H9 (cell line): ENCODE measurements at regions not wholly inside any gene's neighbourhood (a gene's known extent, or its start where the extent isn't known, plus 50 kb on each side); places are given as distances from the start of the nearest gene placed in this dataset.

Experiments used
- DNase-seq: peaks from one replicate; pipeline ENCODE4 v3.0.0-alpha.2; 2017
- H2AFZ ChIP-seq: one replicate; pipeline ENCODE4 v1.6.1; 2013; ENCODE audit warnings: mild to moderate bottlenecking, low read length, control low read depth, moderate library complexity
- H2AK5ac ChIP-seq: 2 replicates; pipeline ENCODE4 v1.6.1; 2013; ENCODE audit warnings: low read length, control low read depth, mixed read lengths; ENCODE audit not compliant: insufficient read length
- H2BK120ac ChIP-seq: one replicate; pipeline ENCODE4 v1.6.1; 2013; ENCODE audit warnings: low read depth, mild to moderate bottlenecking, low read length, control low read depth, inconsistent platforms; ENCODE audit not compliant: poor library complexity, severe bottlenecking
- H2BK12ac ChIP-seq: 2 replicates; pipeline ENCODE4 v1.6.1; 2013; ENCODE audit warnings: low read length, control low read depth, mixed read lengths, low read depth; ENCODE audit not compliant: insufficient read length
- H2BK15ac ChIP-seq: 2 replicates; pipeline ENCODE4 v1.6.1; 2013; ENCODE audit warnings: low read depth, low read length, control low read depth
- H2BK20ac ChIP-seq: one replicate; pipeline ENCODE4 v1.6.1; 2013; ENCODE audit warnings: low read depth, mild to moderate bottlenecking, low read length, control low read depth, inconsistent platforms; ENCODE audit not compliant: poor library complexity, severe bottlenecking
- H2BK5ac ChIP-seq: 2 replicates; pipeline ENCODE4 v1.6.1; 2013; ENCODE audit warnings: low read length, control low read depth, mixed read lengths; ENCODE audit not compliant: insufficient read length
- H3K14ac ChIP-seq: 2 replicates; pipeline ENCODE4 v1.6.1; 2013; ENCODE audit warnings: low read length, control low read depth; ENCODE audit not compliant: insufficient read depth
- H3K18ac ChIP-seq: 2 replicates; pipeline ENCODE4 v1.6.1; 2013; ENCODE audit warnings: low read depth, mild to moderate bottlenecking, mixed read lengths, low read length, control low read depth; ENCODE audit not compliant: insufficient read length
- H3K23ac ChIP-seq: 2 replicates; pipeline ENCODE4 v1.6.1; 2013; ENCODE audit warnings: low read length, control low read depth, mixed read lengths, low read depth; ENCODE audit not compliant: insufficient read length
- H3K23me2 ChIP-seq: 2 replicates; pipeline ENCODE4 v1.6.1; 2013; ENCODE audit warnings: low read depth, mild to moderate bottlenecking, mixed read lengths, low read length, control low read depth; ENCODE audit not compliant: insufficient read length, poor library complexity, severe bottlenecking
- H3K27ac ChIP-seq: 2 replicates; pipeline ENCODE4 v1.5.1; 2013; ENCODE audit warnings: low read length, control low read depth, mixed read lengths, low read depth; ENCODE audit not compliant: insufficient read length
- H3K27me3 ChIP-seq: 2 replicates; pipeline ENCODE4 v1.6.1; 2013; ENCODE audit warnings: low read length, control low read depth, inconsistent platforms; ENCODE audit not compliant: insufficient read depth
- H3K4ac ChIP-seq: 2 replicates; pipeline ENCODE4 v1.6.1; 2013; ENCODE audit warnings: low read depth, mild to moderate bottlenecking, control low read depth, inconsistent platforms, low read length, moderate library complexity
- H3K4me1 ChIP-seq: 2 replicates; pipeline ENCODE4 v1.6.1; 2013; ENCODE audit warnings: low read length, control low read depth, inconsistent platforms; ENCODE audit not compliant: insufficient read depth
- H3K4me2 ChIP-seq: 2 replicates; pipeline ENCODE4 v1.6.1; 2013; ENCODE audit warnings: low read length, control low read depth, mixed read lengths; ENCODE audit not compliant: insufficient read length, insufficient read depth
- H3K56ac ChIP-seq: 2 replicates; pipeline ENCODE4 v1.6.1; 2013; ENCODE audit warnings: low read depth, mild to moderate bottlenecking, mixed read lengths, low read length, control low read depth; ENCODE audit not compliant: insufficient read length
- H3K79me1 ChIP-seq: 2 replicates; pipeline ENCODE4 v1.6.1; 2013; ENCODE audit warnings: low read depth, mild to moderate bottlenecking, moderate library complexity, low read length, control low read depth, inconsistent platforms; ENCODE audit not compliant: insufficient read depth, poor library complexity, severe bottlenecking
- H3K79me2 ChIP-seq: 2 replicates; pipeline ENCODE4 v1.6.1; 2013; ENCODE audit warnings: low read length, control low read depth, inconsistent platforms; ENCODE audit not compliant: insufficient read depth
- H3K9ac ChIP-seq: 2 replicates; pipeline ENCODE4 v1.6.1; 2013; ENCODE audit warnings: low read length, control low read depth, mixed read lengths; ENCODE audit not compliant: insufficient read length; ENCODE audit errors: extremely low read depth
- H3K9me3 ChIP-seq: one replicate; pipeline ENCODE4 v1.6.1; 2013; ENCODE audit warnings: low read depth, low read length, inconsistent platforms; ENCODE audit not compliant: control insufficient read depth
- H3T11ph ChIP-seq: one replicate; pipeline ENCODE4 v1.6.1; 2013; ENCODE audit warnings: mild to moderate bottlenecking, low read length, control low read depth, inconsistent platforms
- H4K20me1 ChIP-seq: one replicate; pipeline ENCODE4 v1.6.1; 2013; ENCODE audit not compliant: control insufficient read depth, insufficient read length, insufficient read depth
- H4K5ac ChIP-seq: 2 replicates; pipeline ENCODE4 v1.6.1; 2013; ENCODE audit warnings: low read depth, mild to moderate bottlenecking, mixed read lengths, low read length, control low read depth; ENCODE audit not compliant: insufficient read length
- H4K8ac ChIP-seq: replicated peaks from 2 replicates; pipeline ENCODE4 v1.6.1; 2013; ENCODE audit warnings: low read length, control low read depth, mixed read lengths, low read depth; ENCODE audit not compliant: insufficient read length
- H4K91ac ChIP-seq: 2 replicates; pipeline ENCODE4 v1.6.1; 2013; ENCODE audit warnings: low read depth, mild to moderate bottlenecking, moderate library complexity, mixed read lengths, low read length, control low read depth; ENCODE audit not compliant: insufficient read length
- H3K27ac Mint-ChIP-seq, 3 experiments: 2 replicates in 2 of 3; 3 replicates in 1 of 3; pipeline ENCODE4 v1.8.0; 2020 to 2021; ENCODE audit warnings: mixed read lengths in 3 of 3, mild to moderate bottlenecking in 1 of 3, moderate library complexity in 1 of 3
- H3K27me3 Mint-ChIP-seq: 2 replicates; pipeline ENCODE4 v1.8.0; 2021; ENCODE audit warnings: low read depth, mild to moderate bottlenecking, moderate library complexity, mixed read lengths
- H3K36me3 Mint-ChIP-seq, 3 experiments: 2 replicates in 2 of 3; 3 replicates in 1 of 3; pipeline ENCODE4 v1.8.0; 2020 to 2021; ENCODE audit warnings: low read depth in 3 of 3, mixed read lengths in 3 of 3; ENCODE audit not compliant: insufficient read depth in 1 of 3
- H3K4me1 Mint-ChIP-seq, 2 experiments: 2 replicates each; pipeline ENCODE4 v1.8.0; 2020; ENCODE audit warnings: mixed read lengths in 2 of 2
- H3K4me3 Mint-ChIP-seq, 2 experiments: 2 replicates in 1 of 2; 3 replicates in 1 of 2; pipeline ENCODE4 v1.8.0; 2020 to 2021; ENCODE audit warnings: mild to moderate bottlenecking in 2 of 2, mixed read lengths in 2 of 2, moderate library complexity in 1 of 2
- H3K9me3 Mint-ChIP-seq, 2 experiments: 2 replicates in 1 of 2; 3 replicates in 1 of 2; pipeline ENCODE4 v1.8.0; 2020; ENCODE audit warnings: mild to moderate bottlenecking in 2 of 2, mixed read lengths in 2 of 2, moderate library complexity in 1 of 2
- CTCF ChIP-seq: fragments of 200-600 bp; sonication (generic); conservative IDR thresholded peaks from 3 replicates; pipeline ENCODE4 v1.8.0; 2021; ENCODE audit warnings: antibody characterized with exemption, mild to moderate bottlenecking
- WGBS: extraction: QIAGEN DNeasy Blood & Tissue Kit; methylation state at CpG from one replicate; pipeline ENCODE4 v1.1.7; 2013; ENCODE audit warnings: missing lambda C conversion rate, low lambda C conversion rate, mixed read lengths; ENCODE audit not compliant: insufficient read length; ENCODE audit errors: extremely low coverage; 5-methylcytosine and 5-hydroxymethylcytosine counted together

- no peaks in the 10 kb centered on the region for H3K4me1 Mint-ChIP-seq
- no peak overlapping the region for H4K5ac ChIP-seq
- H2BK20ac ChIP-seq = no peak overlapping the region
- DNase-seq = no peak
- H2BK5ac ChIP-seq = no peak overlapping the region
- H3K4me2 ChIP-seq = no peak overlapping the region
- no peak overlapping the region for H3T11ph ChIP-seq
- H2AK5ac ChIP-seq = no peak overlapping the region
- no peak for TF ChIP-seq CTCF
- no CpG with 5 or more reads among the region's 2 CpGs for WGBS
- no peak overlapping the region for H3K4me3 Mint-ChIP-seq
- no peaks in the 10 kb centered on the region for H3K9me3 ChIP-seq
- H3K79me1 ChIP-seq = no peaks in the 10 kb centered on the region
- no peak overlapping the region for H3K14ac ChIP-seq
- H3K23ac ChIP-seq = no peak overlapping the region
- no peaks in the 10 kb centered on the region for H3K27me3 Mint-ChIP-seq
- H3K9ac ChIP-seq = no peak overlapping the region
- no peak overlapping the region for H3K56ac ChIP-seq
- H3K9me3 Mint-ChIP-seq = no peaks in the 10 kb centered on the region
- no peaks in the 10 kb centered on the region for H3K23me2 ChIP-seq
- H3K18ac ChIP-seq = no peak overlapping the region
- no peak overlapping the region for H2BK15ac ChIP-seq
- H3K79me2 ChIP-seq = no peaks in the 10 kb centered on the region
- no peaks in the 10 kb centered on the region for H3K36me3 Mint-ChIP-seq
- no peaks in the 10 kb centered on the region for H3K27me3 ChIP-seq
- H4K8ac ChIP-seq = no peak overlapping the region
- no peak overlapping the region for H2BK120ac ChIP-seq
- no peaks in the 10 kb centered on the region for H4K20me1 ChIP-seq
- no peak overlapping the region for H4K91ac ChIP-seq
- no peak overlapping the region for H3K27ac Mint-ChIP-seq
- no peaks in the 10 kb centered on the region for H3K4me1 ChIP-seq
- H3K4ac ChIP-seq = no peak overlapping the region
- H2BK12ac ChIP-seq = no peak overlapping the region
- no peak overlapping the region for H2AFZ ChIP-seq
- no peak overlapping the region for H3K27ac ChIP-seq
Observed at GRCh38 chr3:89682556-89682955, 575.1 kb downstream of the EPHA3 start.
